GM10266 (cell line): ENCODE measurements at regions not wholly inside any gene's neighbourhood (a gene's known extent, or its start where the extent isn't known, plus 50 kb on each side); places are given as distances from the start of the nearest gene placed in this dataset.

Experiments used
- DNase-seq: peaks from one replicate; pipeline ENCODE4 v3.0.0; 2012; ENCODE audit errors: extremely low spot score
- TF ChIP-seq, protein P1 (sequence below): IDR thresholded peaks from 2 replicates; pipeline ENCODE4 v1.5.1; 2012; ENCODE audit warnings: mild to moderate bottlenecking, low read depth; ENCODE audit not compliant: control insufficient read depth, insufficient read depth; ENCODE audit errors: missing control alignments

DNA sequence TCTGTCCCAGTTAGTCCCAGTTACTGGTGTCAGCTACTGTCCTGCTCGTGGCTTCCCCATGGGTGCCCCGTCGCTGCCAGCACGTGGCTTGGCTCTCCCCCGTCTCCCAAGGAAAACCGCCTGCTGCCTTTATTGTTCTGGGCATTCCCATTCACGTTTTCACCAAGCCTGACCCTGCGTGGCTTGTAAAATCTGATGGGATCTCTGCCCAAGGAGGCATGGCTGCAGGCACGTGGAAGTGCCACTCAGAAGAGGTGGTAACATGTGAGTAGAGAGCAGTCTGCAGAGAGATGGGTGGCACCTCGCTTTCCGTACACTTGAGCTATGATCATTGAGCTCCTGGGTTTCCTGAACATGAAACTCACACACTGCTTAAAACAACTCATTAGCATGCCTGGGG, 429.2 kb upstream of the KLF4 start:
- TF ChIP-seq, protein P1, sequence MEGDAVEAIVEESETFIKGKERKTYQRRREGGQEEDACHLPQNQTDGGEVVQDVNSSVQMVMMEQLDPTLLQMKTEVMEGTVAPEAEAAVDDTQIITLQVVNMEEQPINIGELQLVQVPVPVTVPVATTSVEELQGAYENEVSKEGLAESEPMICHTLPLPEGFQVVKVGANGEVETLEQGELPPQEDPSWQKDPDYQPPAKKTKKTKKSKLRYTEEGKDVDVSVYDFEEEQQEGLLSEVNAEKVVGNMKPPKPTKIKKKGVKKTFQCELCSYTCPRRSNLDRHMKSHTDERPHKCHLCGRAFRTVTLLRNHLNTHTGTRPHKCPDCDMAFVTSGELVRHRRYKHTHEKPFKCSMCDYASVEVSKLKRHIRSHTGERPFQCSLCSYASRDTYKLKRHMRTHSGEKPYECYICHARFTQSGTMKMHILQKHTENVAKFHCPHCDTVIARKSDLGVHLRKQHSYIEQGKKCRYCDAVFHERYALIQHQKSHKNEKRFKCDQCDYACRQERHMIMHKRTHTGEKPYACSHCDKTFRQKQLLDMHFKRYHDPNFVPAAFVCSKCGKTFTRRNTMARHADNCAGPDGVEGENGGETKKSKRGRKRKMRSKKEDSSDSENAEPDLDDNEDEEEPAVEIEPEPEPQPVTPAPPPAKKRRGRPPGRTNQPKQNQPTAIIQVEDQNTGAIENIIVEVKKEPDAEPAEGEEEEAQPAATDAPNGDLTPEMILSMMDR: no peak
- no peak for DNase-seq

DNA sequence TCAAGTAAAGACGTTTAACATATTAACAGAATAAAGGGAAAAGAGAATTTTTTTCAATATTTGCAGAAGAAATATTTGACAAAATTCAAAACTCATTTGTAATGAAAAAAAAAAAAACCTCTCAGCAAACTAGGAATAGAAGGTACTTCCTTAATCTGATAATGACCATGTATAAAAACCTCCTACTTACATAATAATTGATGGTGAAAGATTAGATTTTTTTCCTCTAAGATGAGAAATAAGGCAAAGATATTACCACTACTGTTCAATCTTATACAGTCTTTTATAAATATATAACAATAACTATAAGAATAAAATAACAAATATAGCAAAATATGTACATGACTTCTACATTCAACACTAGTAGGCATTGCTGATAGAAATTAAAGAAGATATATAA, 424.6 kb upstream of the KLF4 start:
- no peak for DNase-seq
- TF ChIP-seq, protein P1: no peak

DNA sequence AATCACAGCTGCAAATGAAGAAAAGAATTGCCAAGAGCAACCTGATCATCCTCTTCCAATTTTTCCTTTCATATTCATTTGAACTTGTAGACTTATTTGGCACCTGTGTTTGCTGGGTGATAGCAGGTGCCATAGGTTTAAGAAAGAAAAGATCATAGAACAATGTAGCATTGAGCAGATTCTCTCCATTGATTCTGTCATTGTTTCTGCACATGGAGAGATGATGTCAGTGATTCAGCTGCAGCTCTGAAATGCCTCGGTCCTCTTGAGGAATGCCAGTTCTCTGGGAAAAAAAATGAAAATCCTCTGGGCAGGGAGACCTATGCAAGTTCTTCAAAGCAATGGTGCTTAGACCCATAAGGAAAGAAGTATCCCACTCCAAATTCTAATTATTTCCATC, 418.1 kb upstream of the KLF4 start:
- TF ChIP-seq, protein P1: no peak
- no peak for DNase-seq

DNA sequence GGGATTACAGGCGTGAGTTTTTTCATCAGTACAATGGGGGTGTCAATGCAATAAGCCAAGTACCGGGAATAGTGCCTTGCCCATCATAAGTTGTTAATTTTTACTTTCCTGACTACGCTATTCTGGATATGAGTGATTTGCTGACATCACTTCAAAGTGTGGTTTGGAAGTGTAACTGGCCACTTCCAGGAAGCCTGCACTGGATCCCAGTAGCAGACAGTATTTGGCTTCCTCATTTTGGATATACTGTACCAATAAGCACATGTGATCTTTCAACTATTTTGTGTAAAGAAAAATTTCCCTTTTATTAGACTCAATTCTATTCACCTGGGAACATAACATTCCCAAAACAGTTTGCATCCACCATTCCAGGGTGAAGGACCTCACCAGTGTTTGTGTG, 417.7 kb upstream of the KLF4 start:
- TF ChIP-seq, protein P1: no peak
- no peak for DNase-seq

DNA sequence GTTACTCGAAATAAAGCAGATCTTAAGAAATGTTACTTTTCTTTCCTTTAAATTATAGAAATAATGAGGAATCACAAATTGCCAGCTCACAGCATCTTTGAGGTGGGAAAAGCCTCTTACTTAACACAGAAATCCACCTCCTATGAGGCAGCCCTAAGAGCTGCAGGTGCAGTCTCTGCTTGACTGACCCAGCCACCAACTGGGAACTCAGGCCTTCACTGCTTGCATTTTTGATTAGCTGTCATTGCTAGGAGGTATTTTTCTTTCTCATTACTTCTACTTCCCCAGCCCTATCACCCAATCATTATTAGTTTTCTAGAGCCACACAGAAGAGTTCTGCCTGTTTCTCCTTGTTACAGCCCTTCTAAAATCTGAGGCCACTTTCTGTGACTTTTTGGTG, 416.5 kb upstream of the KLF4 start:
- no peak for DNase-seq
- TF ChIP-seq, protein P1: no peak

DNA sequence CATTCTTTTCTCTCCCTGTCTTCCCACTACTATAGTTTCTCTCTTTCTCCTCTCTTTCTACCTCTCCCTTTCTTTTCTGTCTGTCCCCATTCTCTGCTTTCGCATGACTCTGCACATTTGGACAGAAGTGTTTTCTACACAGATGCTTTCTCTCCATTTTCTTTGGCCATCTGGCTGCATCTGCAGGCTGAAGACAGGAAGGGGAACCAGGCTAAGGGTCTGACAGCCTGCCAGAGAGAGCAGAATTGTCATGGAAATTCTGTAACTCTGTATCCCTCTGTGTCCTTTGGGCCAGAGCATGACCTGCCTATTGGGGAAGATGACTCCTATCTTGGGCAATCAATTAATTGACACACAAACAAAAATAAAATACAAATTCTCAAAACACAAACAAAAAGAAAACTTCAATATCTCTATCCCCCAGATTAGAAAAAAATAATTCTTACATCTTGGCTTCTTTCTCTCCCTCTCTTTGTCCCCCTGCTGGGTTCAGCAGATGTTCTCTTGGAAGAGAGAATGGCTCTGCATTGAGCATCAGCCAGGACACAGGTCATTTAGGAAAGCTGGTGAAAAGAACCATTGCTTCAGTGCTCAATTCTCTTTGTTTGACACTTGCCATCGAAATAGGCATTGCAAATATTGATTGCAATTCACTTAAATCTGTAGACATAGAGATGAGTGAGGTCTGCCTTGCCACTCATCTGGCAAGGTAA, 415.9 kb upstream of the KLF4 start:
- no peak for DNase-seq

DNA sequence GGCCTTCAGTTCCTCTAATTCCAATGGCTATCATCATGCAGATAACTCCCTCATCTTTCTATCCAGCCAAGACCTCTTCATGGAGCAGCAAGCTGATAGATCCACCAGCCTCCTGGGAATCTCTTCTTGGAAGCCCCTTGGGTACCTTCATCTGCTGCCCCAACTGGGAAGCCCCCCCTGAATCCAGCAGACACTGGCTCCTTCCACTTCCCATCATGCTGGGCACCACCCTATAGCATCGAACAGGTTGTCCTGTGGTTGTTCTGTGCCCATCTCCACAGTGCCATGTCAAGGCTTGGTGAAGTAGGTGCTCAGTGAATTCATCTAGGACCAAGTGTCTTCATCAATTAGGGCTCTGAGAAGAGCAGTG, 410.4 kb upstream of the KLF4 start:
- TF ChIP-seq, protein P1: no peak
- DNase-seq: no peak

More for the DNA sequence above, 415.9 kb upstream of the KLF4 start:
- TF ChIP-seq, protein P1: no peak
